ENCODE measurements at regions not wholly inside any gene's neighbourhood (a gene's known extent, or its start where the extent isn't known, plus 50 kb on each side); places are given as distances from the start of the nearest gene placed in this dataset.

- no peak for DNase-seq (ENCODE audit: low spot score)
Measured at GRCh38 chr22:47612311-47612910, 850.0 kb downstream of the TBC1D22A start.

GRCh38 chr22:47610764-47611163, 848.3 kb downstream of the TBC1D22A start:
- DNase-seq (ENCODE audit: low spot score), result no peak

GRCh38 chr22:47610281-47610680, 847.8 kb downstream of the TBC1D22A start:
- no peak for DNase-seq (ENCODE audit: low spot score)

GRCh38 chr22:47609653-47610052, 847.2 kb downstream of the TBC1D22A start:
- no peak for DNase-seq (ENCODE audit: low spot score)

GRCh38 chr22:47608421-47608820, 846.0 kb downstream of the TBC1D22A start:
- DNase-seq (ENCODE audit: low spot score), result no peak

- DNase-seq (ENCODE audit: low spot score), result no peak
Measured at GRCh38 chr22:47607486-47607885, 845.0 kb downstream of the TBC1D22A start.

- no peak for DNase-seq (ENCODE audit: low spot score)
Measured at GRCh38 chr22:47606426-47606825, 844.0 kb downstream of the TBC1D22A start.

- no peak for DNase-seq (ENCODE audit: low spot score)
Measured at GRCh38 chr22:47605886-47606285, 843.4 kb downstream of the TBC1D22A start.

GRCh38 chr22:47605441-47605840, 843.0 kb downstream of the TBC1D22A start:
- DNase-seq (ENCODE audit: low spot score), result no peak

- no peak for DNase-seq (ENCODE audit: low spot score)
Measured at GRCh38 chr22:47604563-47604962, 842.1 kb downstream of the TBC1D22A start.

GRCh38 chr22:47602732-47603131, 840.3 kb downstream of the TBC1D22A start:
- DNase-seq (ENCODE audit: low spot score), result no peak

- DNase-seq (ENCODE audit: low spot score), result no peak
Measured at GRCh38 chr22:47601666-47602065, 839.2 kb downstream of the TBC1D22A start.

GRCh38 chr22:47600791-47601625, 838.6 kb downstream of the TBC1D22A start:
- DNase-seq (ENCODE audit: low spot score), result no peak

GRCh38 chr22:47600281-47600680, 837.8 kb downstream of the TBC1D22A start:
- no peak for DNase-seq (ENCODE audit: low spot score)

GRCh38 chr22:47599753-47600152, 837.3 kb downstream of the TBC1D22A start:
- no peak for DNase-seq (ENCODE audit: low spot score)

GRCh38 chr22:47598864-47599263, 836.4 kb downstream of the TBC1D22A start:
- no peak for DNase-seq (ENCODE audit: low spot score)

GRCh38 chr22:47597041-47597440, 834.6 kb downstream of the TBC1D22A start:
- DNase-seq (ENCODE audit: low spot score), result no peak

GRCh38 chr22:47596176-47596690, 833.8 kb downstream of the TBC1D22A start:
- no peak for DNase-seq (ENCODE audit: low spot score)

GRCh38 chr22:47594836-47595521, 832.5 kb downstream of the TBC1D22A start:
- no peak for DNase-seq (ENCODE audit: low spot score)

GRCh38 chr22:47593911-47594311, 831.5 kb downstream of the TBC1D22A start:
- DNase-seq (ENCODE audit: low spot score), result no peak

- no peak for DNase-seq (ENCODE audit: low spot score)
Measured at GRCh38 chr22:47593291-47593690, 830.8 kb downstream of the TBC1D22A start.

- DNase-seq (ENCODE audit: low spot score), result no peak
Measured at GRCh38 chr22:47592791-47593190, 830.3 kb downstream of the TBC1D22A start.

- DNase-seq (ENCODE audit: low spot score), result no peak
Measured at GRCh38 chr22:47591709-47592108, 829.3 kb downstream of the TBC1D22A start.
